HEK293T (cell line): ENCODE measurements at regions not wholly inside any gene's neighbourhood (a gene's known extent, or its start where the extent isn't known, plus 50 kb on each side); places are given as distances from the start of the nearest gene placed in this dataset.

ENCODE experiments used
- ARNT ChIP-seq: fragments of 450-650 bp; IDR thresholded peaks from 2 replicates; pipeline ENCODE4 v1.6.1; 2017; ENCODE audit warnings: mild to moderate bottlenecking
- BHLHE40 ChIP-seq: fragments of 450-650 bp; IDR thresholded peaks from 2 replicates; pipeline ENCODE4 v1.6.1; 2016; ENCODE audit warnings: mild to moderate bottlenecking, moderate library complexity, borderline replicate concordance
- L3MBTL2 ChIP-seq: fragments of 450-650 bp; conservative IDR thresholded peaks from 2 replicates; pipeline ENCODE4 v1.6.1; 2016; ENCODE audit warnings: mild to moderate bottlenecking
- SP1 ChIP-seq: fragments of 450-650 bp; IDR thresholded peaks from 2 replicates; pipeline ENCODE4 v1.6.1; 2017
- TARDBP ChIP-seq: fragments of 450-650 bp; IDR thresholded peaks from 2 replicates; pipeline ENCODE4 v1.6.1; 2016
- ZNF384 ChIP-seq: fragments of 450-650 bp; IDR thresholded peaks from 2 replicates; pipeline ENCODE4 v1.6.1; 2016

- TF ChIP-seq SP1: no peak
- TF ChIP-seq TARDBP: no peak
- TF ChIP-seq BHLHE40: no peak
- no peak for TF ChIP-seq L3MBTL2
- TF ChIP-seq ARNT: no peak
- TF ChIP-seq ZNF384: no peak
Measured at GRCh38 chr2:204365811-204366210, 179.5 kb upstream of the PARD3B start.
